ENCODE measurements at regions not wholly inside any gene's neighbourhood (a gene's known extent, or its start where the extent isn't known, plus 50 kb on each side); places are given as distances from the start of the nearest gene placed in this dataset.

DNA sequence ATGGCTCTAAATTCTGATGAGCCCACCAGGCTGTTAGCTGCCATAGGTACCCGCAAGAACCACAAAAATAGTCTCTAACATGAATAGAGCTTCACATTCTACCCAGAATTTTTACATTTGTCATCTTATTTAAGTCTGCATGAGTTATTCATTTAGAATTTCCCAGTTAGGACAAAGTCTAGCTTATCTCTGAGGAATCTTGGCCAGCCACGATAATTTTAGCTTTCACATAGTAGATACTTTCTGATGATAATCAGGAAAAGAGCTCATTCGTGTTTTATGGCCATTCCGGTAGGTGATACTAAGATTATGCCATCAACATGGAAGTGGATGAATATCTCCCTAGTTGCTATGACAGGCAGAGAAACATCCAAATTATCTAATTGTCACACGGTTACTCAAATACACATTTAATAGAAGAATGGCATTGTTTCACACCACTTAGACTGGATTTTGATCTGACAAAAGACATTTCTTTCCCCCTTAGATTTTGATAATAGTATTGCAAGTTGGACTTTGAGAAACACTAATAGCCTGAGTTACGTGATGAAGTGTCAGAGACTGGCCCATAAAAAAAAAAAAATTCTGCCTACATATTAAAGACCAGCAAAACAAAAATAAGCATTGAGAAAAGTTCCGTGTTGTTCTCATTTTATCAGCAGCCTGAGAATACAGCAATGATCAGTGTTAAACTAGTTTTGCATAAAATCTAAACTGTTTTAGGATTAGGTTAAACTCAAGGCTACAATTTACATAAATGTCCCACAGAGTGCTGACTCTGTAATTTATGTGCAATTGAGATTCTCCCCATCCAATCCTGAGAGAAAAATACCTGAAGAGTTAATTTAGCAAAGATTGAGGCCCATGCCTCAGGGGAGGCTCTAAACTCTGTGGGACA is 397.5 kb upstream of the ARID1B start:
- no peak for DNase-seq
- intact Hi-C loops (cut with DNase I; ENCODE audit: low total_unique reads) = no loop called here
- peaks cover 0 to 7% (median 0%) of the 10 kb centered on the region in 4 donors for H3K4me1 ChIP-seq
- in situ Hi-C loops (cut with MboI; ENCODE audit: low pct_ligation_motif_present in 1 of 4, low pct_unique_long_range_greater_than_20kb in 1 of 4, low sequenced_read_pairs in 3 of 4) = no loop called here
- no peaks in the 10 kb centered on the region for H3K36me3 ChIP-seq
- WGBS, 2 donors (ENCODE audit: low coverage in 1 of 2) = 45 to 84% methylated on average over 6 to 7 of the region's 7 CpGs
- H3K4me3 ChIP-seq = no peak overlapping the region
- H3K27ac ChIP-seq = no peak overlapping the region
- H3K27me3 ChIP-seq = no peaks in the 10 kb centered on the region
- TF ChIP-seq POLR2A (IDR thresholded peaks at IDR 0.05) = no peak
- TF ChIP-seq EP300 (IDR thresholded peaks at IDR 0.05; ENCODE audit: low read depth) = no peak
- TF ChIP-seq POLR2AphosphoS5 (IDR thresholded peaks at IDR 0.05) = no peak
- no peak for TF ChIP-seq CTCF (IDR thresholded peaks at IDR 0.05)
- no peaks in the 10 kb centered on the region for H3K9me3 ChIP-seq

DNA sequence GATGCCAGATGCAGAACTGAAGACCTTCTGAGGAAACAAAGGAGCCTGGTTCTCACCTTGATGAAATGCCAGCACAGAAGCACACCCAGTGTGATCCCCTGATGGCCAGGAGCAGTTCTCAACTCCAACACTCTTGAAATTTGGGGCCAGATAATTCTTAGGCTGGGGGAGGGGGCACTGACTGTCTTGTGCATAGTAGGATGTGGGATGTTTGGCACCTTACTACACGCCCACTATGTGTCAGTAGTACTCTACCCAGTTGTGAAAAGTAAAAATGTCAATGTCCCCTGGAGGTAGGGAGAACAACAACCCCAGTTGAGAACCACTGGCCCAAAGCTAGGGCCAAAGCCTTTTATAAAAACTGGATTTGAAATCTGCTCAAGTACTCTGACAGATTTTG is 398.3 kb upstream of the ARID1B start:
- in situ Hi-C loops (cut with MboI; ENCODE audit: low pct_ligation_motif_present in 1 of 4, low pct_unique_long_range_greater_than_20kb in 1 of 4, low sequenced_read_pairs in 3 of 4) (no loop called here), intact Hi-C loops (cut with DNase I; ENCODE audit: low total_unique reads) (no loop called here)
- H3K4me1 ChIP-seq = peaks cover 0 to 7% (median 0%) of the 10 kb centered on the region in 4 donors
- H3K9me3 ChIP-seq = no peaks in the 10 kb centered on the region
- no peak overlapping the region for H3K4me3 ChIP-seq
- H3K36me3 ChIP-seq = no peaks in the 10 kb centered on the region
- H3K27me3 ChIP-seq = no peaks in the 10 kb centered on the region
- no peak for TF ChIP-seq POLR2AphosphoS5 (IDR thresholded peaks at IDR 0.05)
- no peak for TF ChIP-seq CTCF (IDR thresholded peaks at IDR 0.05)
- TF ChIP-seq EP300 (IDR thresholded peaks at IDR 0.05; ENCODE audit: low read depth) = no peak
- no peak for TF ChIP-seq POLR2A (IDR thresholded peaks at IDR 0.05)
- H3K27ac ChIP-seq = no peak overlapping the region
- no peak for DNase-seq
- WGBS, 2 donors (ENCODE audit: low coverage in 1 of 2) = 95% methylated on average over 1 of the region's 1 CpG; no CpG with 5 or more reads in 1 of the 2 donors

- H3K4me1 ChIP-seq = peaks cover 0 to 7% (median 0%) of the 10 kb centered on the region in 4 donors
- no peak for TF ChIP-seq CTCF (IDR thresholded peaks at IDR 0.05)
- no peak for TF ChIP-seq POLR2AphosphoS5 (IDR thresholded peaks at IDR 0.05)
- no peak for TF ChIP-seq EP300 (IDR thresholded peaks at IDR 0.05; ENCODE audit: low read depth)
- TF ChIP-seq POLR2A (IDR thresholded peaks at IDR 0.05) = no peak
- in situ Hi-C loops (cut with MboI; ENCODE audit: low pct_ligation_motif_present in 1 of 4, low pct_unique_long_range_greater_than_20kb in 1 of 4, low sequenced_read_pairs in 3 of 4) = no loop called here
- no peaks in the 10 kb centered on the region for H3K27me3 ChIP-seq
- DNase-seq = no peak
- no peak overlapping the region for H3K4me3 ChIP-seq
- no peak overlapping the region for H3K27ac ChIP-seq
- intact Hi-C loops (cut with DNase I; ENCODE audit: low total_unique reads) = no loop called here
- H3K9me3 ChIP-seq = no peaks in the 10 kb centered on the region
- no peaks in the 10 kb centered on the region for H3K36me3 ChIP-seq
These were observed 401.1 kb upstream of the ARID1B start for GRCh38 chr6:156376091-156376490.

DNA sequence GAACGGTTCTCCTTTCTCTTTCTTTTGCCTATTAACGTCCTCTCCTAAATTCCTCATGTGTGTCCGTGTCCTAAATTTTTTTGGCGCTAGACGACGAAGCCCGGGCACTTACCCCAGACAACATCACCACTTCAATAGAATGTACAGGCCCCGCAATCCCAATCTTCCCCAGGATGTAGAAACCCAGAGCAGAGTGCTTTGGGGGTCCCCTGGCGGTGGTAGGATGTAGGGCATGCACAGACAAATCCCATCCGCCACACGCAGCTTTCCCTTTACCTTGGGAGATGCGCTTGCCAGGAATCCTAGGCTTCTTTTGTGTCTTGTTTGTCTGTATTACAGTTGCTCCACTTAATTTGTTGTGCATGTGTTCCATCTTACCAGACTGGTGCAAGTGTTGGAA is 417.3 kb upstream of the ARID1B start:
- H3K27ac ChIP-seq = no peak overlapping the region
- 95 to 100% methylated on average over 6 to 12 of the region's 12 CpGs for WGBS, 2 donors (ENCODE audit: low coverage in 1 of 2)
- DNase-seq = no peak
- no peaks in the 10 kb centered on the region for H3K9me3 ChIP-seq
- in situ Hi-C loops (cut with MboI; ENCODE audit: low pct_ligation_motif_present in 1 of 4, low pct_unique_long_range_greater_than_20kb in 1 of 4, low sequenced_read_pairs in 3 of 4) (no loop called here), intact Hi-C loops (cut with DNase I; ENCODE audit: low total_unique reads) (no loop called here)
- no peak overlapping the region for H3K4me3 ChIP-seq
- no peaks in the 10 kb centered on the region for H3K36me3 ChIP-seq
- H3K4me1 ChIP-seq = no peaks in the 10 kb centered on the region
- TF ChIP-seq POLR2AphosphoS5 (IDR thresholded peaks at IDR 0.05) (no peak), POLR2A (IDR thresholded peaks at IDR 0.05) (no peak), EP300 (IDR thresholded peaks at IDR 0.05; ENCODE audit: low read depth) (no peak), CTCF (IDR thresholded peaks at IDR 0.05) (no peak)
- no peaks in the 10 kb centered on the region for H3K27me3 ChIP-seq
